Hepatocyte (in vitro differentiated cells): ENCODE measurements at regions not wholly inside any gene's neighbourhood (a gene's known extent, or its start where the extent isn't known, plus 50 kb on each side); places are given as distances from the start of the nearest gene placed in this dataset.

ENCODE experiments used
- DNase-seq: peaks from one replicate; pipeline ENCODE4 v3.0.0-alpha.2; 2016; ENCODE audit warnings: low spot score
- H2AFZ ChIP-seq: fragments of 200-600 bp; sonication (generic); 2 replicates; pipeline ENCODE4 v1.6.0; 2016; ENCODE audit warnings: antibody characterized with exemption, mild to moderate bottlenecking
- H3K27ac ChIP-seq: fragments of 200-600 bp; sonication (generic); 2 replicates; pipeline ENCODE4 v1.5.1; 2016; ENCODE audit warnings: mild to moderate bottlenecking
- H3K27me3 ChIP-seq: fragments of 200-600 bp; sonication (generic); 2 replicates; pipeline ENCODE4 v1.6.1; 2016
- H3K36me3 ChIP-seq: fragments of 200-600 bp; sonication (generic); replicated peaks from 2 replicates; pipeline ENCODE4 v1.5.1; 2016; ENCODE audit warnings: low read depth; ENCODE audit not compliant: insufficient read depth
- H3K4me1 ChIP-seq: fragments of 200-600 bp; sonication (generic); 2 replicates; pipeline ENCODE4 v1.5.1; 2016; ENCODE audit warnings: mild to moderate bottlenecking, moderate library complexity; ENCODE audit not compliant: insufficient read depth
- H3K4me2 ChIP-seq: fragments of 200-600 bp; sonication (generic); 2 replicates; pipeline ENCODE4 v1.6.0; 2016
- H3K4me3 ChIP-seq: fragments of 200-600 bp; sonication (generic); 2 replicates; pipeline ENCODE4 v1.5.1; 2016; ENCODE audit warnings: mild to moderate bottlenecking
- H3K79me2 ChIP-seq: fragments of 200-600 bp; sonication (generic); 2 replicates; pipeline ENCODE4 v1.6.0; 2017; ENCODE audit warnings: mild to moderate bottlenecking
- H3K9me2 ChIP-seq: fragments of 200-600 bp; sonication (generic); replicated peaks from 2 replicates; pipeline ENCODE4 v1.6.0; 2017; ENCODE audit warnings: mild to moderate bottlenecking; ENCODE audit not compliant: insufficient read depth
- H3K9me3 ChIP-seq: fragments of 200-600 bp; sonication (generic); 2 replicates; pipeline ENCODE4 v1.5.1; 2016; ENCODE audit warnings: low read depth, mild to moderate bottlenecking
- H4K20me1 ChIP-seq: fragments of 200-600 bp; sonication (generic); 2 replicates; pipeline ENCODE4 v1.6.0; 2016; ENCODE audit warnings: mild to moderate bottlenecking; ENCODE audit not compliant: insufficient read depth, poor library complexity, severe bottlenecking
- EZH2 ChIP-seq: fragments of 200-600 bp; sonication (generic); IDR thresholded peaks from 2 replicates; pipeline ENCODE4 v1.6.1; 2016; ENCODE audit warnings: antibody characterized with exemption, mild to moderate bottlenecking, borderline replicate concordance
- EZH2phosphoT487 ChIP-seq: fragments of 200-600 bp; sonication (generic); IDR thresholded peaks from one replicate; pipeline ENCODE4 v1.6.1; 2018; ENCODE audit warnings: antibody characterized with exemption, mild to moderate bottlenecking, low read depth, moderate library complexity; ENCODE audit not compliant: unreplicated experiment, severe bottlenecking
- WGBS: methylation state at CpG from one replicate; pipeline ENCODE4 v1.1.6; 2016; ENCODE audit warnings: low lambda C conversion rate; ENCODE audit errors: missing lambda C conversion rate; 5-methylcytosine and 5-hydroxymethylcytosine counted together
- TF ChIP-seq, protein P1 (sequence below): fragments of 200-600 bp; sonication (generic); IDR thresholded peaks from 2 replicates; pipeline ENCODE4 v1.5.1; 2016; ENCODE audit warnings: antibody characterized with exemption, mild to moderate bottlenecking; ENCODE audit not compliant: poor library complexity

DNA sequence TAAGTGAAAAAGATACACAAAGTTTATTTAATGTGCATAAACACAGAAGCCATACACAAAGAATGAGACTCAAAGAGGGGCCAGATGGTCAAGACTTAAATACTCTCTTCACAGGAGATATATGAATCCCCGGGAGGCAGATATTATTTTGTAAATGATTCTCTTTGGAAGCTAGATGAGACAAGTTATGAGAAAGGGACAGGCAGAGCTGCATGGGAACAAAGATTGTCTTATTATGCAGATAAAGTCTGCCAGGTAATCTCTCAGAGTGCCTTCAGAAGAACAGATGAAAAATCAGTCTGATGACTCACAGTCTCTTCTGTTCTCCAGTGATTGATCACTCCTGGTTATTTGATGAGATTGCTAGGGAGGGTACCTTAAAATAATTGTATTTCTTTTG, 89.0 kb downstream of the NAF1 start:
- 44% methylated on average over 1 of the region's 1 CpG for WGBS
- no peaks in the 10 kb centered on the region for H3K9me3 ChIP-seq
- no peaks in the 10 kb centered on the region for H4K20me1 ChIP-seq
- H3K27me3 ChIP-seq = no peaks in the 10 kb centered on the region
- DNase-seq = no peak
- no peaks in the 10 kb centered on the region for H3K9me2 ChIP-seq
- H3K4me2 ChIP-seq = no peak overlapping the region
- H3K36me3 ChIP-seq = no peaks in the 10 kb centered on the region
- TF ChIP-seq, protein P1, sequence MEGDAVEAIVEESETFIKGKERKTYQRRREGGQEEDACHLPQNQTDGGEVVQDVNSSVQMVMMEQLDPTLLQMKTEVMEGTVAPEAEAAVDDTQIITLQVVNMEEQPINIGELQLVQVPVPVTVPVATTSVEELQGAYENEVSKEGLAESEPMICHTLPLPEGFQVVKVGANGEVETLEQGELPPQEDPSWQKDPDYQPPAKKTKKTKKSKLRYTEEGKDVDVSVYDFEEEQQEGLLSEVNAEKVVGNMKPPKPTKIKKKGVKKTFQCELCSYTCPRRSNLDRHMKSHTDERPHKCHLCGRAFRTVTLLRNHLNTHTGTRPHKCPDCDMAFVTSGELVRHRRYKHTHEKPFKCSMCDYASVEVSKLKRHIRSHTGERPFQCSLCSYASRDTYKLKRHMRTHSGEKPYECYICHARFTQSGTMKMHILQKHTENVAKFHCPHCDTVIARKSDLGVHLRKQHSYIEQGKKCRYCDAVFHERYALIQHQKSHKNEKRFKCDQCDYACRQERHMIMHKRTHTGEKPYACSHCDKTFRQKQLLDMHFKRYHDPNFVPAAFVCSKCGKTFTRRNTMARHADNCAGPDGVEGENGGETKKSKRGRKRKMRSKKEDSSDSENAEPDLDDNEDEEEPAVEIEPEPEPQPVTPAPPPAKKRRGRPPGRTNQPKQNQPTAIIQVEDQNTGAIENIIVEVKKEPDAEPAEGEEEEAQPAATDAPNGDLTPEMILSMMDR = no peak
- no peak for TF ChIP-seq EZH2
- H2AFZ ChIP-seq = no peak overlapping the region
- no peaks in the 10 kb centered on the region for H3K79me2 ChIP-seq
- H3K4me3 ChIP-seq = no peak overlapping the region
- no peaks in the 10 kb centered on the region for H3K4me1 ChIP-seq
- H3K27ac ChIP-seq = no peak overlapping the region

DNA sequence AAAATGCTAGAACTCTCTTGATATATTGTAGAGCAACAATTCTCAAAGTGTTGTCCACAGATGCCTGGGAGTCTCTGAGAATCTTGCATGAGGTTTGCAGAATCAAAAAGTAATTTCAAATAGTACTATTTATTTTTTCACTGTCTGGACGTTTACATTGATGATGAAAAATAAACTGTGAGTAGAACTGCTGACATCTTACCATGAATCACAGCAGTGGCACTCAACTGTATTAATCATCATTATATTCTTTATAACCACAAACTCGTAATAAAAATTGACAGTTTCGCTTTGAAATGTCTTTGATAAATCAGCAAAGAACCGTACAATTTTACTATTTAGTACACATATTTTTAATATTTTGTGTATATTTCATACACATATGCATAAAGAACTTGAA, 94.5 kb downstream of the NAF1 start:
- H3K4me1 ChIP-seq = no peaks in the 10 kb centered on the region
- 80% methylated on average over 4 of the region's 4 CpGs for WGBS
- H3K4me3 ChIP-seq = no peak overlapping the region
- TF ChIP-seq, protein P1 = no peak
- no peak for TF ChIP-seq EZH2phosphoT487
- no peak for TF ChIP-seq EZH2
- H2AFZ ChIP-seq = no peak overlapping the region
- no peaks in the 10 kb centered on the region for H3K9me2 ChIP-seq
- no peaks in the 10 kb centered on the region for H3K79me2 ChIP-seq
- H3K4me2 ChIP-seq = no peak overlapping the region
- H3K9me3 ChIP-seq = no peaks in the 10 kb centered on the region
- no peak overlapping the region for H3K27ac ChIP-seq
- no peaks in the 10 kb centered on the region for H4K20me1 ChIP-seq
- H3K36me3 ChIP-seq = no peaks in the 10 kb centered on the region
- DNase-seq = no peak
- no peaks in the 10 kb centered on the region for H3K27me3 ChIP-seq

DNA sequence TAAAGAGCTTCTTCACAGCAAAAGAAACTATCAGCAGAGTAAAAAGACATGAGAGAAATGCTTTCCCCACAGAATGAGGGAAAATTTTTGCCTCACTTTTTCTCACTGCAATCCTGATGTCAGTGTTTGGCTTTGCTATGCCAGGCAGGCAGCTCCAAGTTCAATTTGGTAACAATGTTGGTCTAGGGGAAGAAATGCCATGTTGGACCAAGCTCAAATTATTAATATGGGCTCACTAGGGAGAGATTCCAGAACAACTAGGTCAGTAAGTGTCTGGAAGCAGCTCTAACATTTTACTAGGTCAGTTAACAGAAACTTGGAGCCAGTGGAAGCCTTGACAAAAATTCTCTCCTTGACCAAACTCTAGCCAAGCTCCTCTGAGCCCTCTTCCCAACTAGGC, 95.4 kb downstream of the NAF1 start:
- TF ChIP-seq EZH2phosphoT487 = no peak
- TF ChIP-seq, protein P1 = no peak
- no peak for TF ChIP-seq EZH2
- H3K4me1 ChIP-seq = no peaks in the 10 kb centered on the region

DNA sequence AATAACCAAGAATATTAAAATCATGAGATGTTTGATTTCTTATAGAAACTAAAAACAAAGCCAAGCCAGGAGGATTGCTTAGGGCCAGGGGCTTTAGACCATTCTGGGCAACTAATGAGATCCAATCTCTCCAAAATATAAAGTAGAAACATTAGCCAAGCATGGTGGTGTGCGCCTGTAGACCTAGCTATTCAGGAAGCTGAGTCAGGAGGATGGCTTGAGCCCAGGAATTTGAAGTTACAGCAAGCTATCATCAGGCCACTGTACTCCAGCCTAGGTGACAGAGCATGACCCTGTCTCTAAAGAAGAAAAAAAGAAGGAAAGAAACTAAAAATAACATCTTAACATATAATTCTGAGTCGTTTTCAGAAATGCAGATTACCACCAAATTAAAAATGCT, 96.7 kb downstream of the NAF1 start:
- TF ChIP-seq, protein P1 = no peak
- no peak for TF ChIP-seq EZH2
- no peak for TF ChIP-seq EZH2phosphoT487
- no peak for DNase-seq
- no peaks in the 10 kb centered on the region for H3K36me3 ChIP-seq
- 78% methylated on average over 2 of the region's 2 CpGs for WGBS
- no peak overlapping the region for H3K27ac ChIP-seq
- no peaks in the 10 kb centered on the region for H3K9me2 ChIP-seq
- no peaks in the 10 kb centered on the region for H3K79me2 ChIP-seq
- H3K27me3 ChIP-seq = no peaks in the 10 kb centered on the region
- no peaks in the 10 kb centered on the region for H4K20me1 ChIP-seq
- H2AFZ ChIP-seq = no peak overlapping the region
- H3K9me3 ChIP-seq = no peaks in the 10 kb centered on the region
- H3K4me2 ChIP-seq = no peak overlapping the region
- H3K4me1 ChIP-seq = no peaks in the 10 kb centered on the region
- no peak overlapping the region for H3K4me3 ChIP-seq

More for the DNA sequence above, 95.4 kb downstream of the NAF1 start:
- no peak overlapping the region for H3K4me2 ChIP-seq
- no peaks in the 10 kb centered on the region for H3K9me3 ChIP-seq
- H3K79me2 ChIP-seq = no peaks in the 10 kb centered on the region
- no peaks in the 10 kb centered on the region for H3K36me3 ChIP-seq
- H3K27ac ChIP-seq = no peak overlapping the region
- no peaks in the 10 kb centered on the region for H3K27me3 ChIP-seq
- no peak overlapping the region for H3K4me3 ChIP-seq
- no peaks in the 10 kb centered on the region for H4K20me1 ChIP-seq
- no peaks in the 10 kb centered on the region for H3K9me2 ChIP-seq
- H2AFZ ChIP-seq = no peak overlapping the region
- DNase-seq = no peak
